ENCODE measurements at regions not wholly inside any gene's neighbourhood (a gene's known extent, or its start where the extent isn't known, plus 50 kb on each side); places are given as distances from the start of the nearest gene placed in this dataset.

GRCh38 chr21:26758083-26758880, 86.9 kb downstream of the ADAMTS1 start:
- DNase-seq (ENCODE audit: low spot score), result no peak
- TF ChIP-seq, protein P1, sequence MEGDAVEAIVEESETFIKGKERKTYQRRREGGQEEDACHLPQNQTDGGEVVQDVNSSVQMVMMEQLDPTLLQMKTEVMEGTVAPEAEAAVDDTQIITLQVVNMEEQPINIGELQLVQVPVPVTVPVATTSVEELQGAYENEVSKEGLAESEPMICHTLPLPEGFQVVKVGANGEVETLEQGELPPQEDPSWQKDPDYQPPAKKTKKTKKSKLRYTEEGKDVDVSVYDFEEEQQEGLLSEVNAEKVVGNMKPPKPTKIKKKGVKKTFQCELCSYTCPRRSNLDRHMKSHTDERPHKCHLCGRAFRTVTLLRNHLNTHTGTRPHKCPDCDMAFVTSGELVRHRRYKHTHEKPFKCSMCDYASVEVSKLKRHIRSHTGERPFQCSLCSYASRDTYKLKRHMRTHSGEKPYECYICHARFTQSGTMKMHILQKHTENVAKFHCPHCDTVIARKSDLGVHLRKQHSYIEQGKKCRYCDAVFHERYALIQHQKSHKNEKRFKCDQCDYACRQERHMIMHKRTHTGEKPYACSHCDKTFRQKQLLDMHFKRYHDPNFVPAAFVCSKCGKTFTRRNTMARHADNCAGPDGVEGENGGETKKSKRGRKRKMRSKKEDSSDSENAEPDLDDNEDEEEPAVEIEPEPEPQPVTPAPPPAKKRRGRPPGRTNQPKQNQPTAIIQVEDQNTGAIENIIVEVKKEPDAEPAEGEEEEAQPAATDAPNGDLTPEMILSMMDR (IDR thresholded peaks at IDR 0.05), result no peak
- no peak overlapping the region for H3K4me3 ChIP-seq

DNA sequence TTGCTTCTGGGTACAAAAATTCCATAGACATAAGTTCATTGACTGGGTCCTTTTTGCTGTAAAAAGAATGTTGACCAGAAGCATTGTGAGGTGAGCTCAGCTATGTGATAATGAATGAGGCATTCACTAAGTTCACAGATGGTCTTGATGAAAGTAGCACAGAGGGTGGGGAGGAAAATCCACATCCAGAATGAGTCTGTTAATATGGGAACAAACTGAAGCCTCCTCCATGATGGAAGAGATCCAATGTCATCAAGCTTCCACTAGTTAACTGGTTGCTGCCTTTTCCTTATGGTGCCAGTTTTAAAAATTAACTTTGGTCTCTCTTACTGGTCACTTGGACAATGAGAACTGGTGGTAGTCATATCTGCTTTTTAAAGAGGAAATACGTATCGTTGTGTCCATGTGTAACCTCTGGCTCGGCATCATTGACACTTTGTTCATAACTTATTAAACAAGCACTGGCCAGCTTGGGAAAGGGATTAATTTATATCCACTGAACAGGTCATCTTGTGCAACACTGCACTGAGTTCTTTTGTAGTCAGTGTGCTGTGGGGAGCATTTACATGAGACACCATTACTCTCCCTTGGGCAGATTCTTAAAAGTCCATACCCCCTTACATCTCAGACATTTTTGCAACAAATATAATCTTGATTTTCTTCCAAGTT, 88.6 kb downstream of the ADAMTS1 start:
- TF ChIP-seq, protein P1 (IDR thresholded peaks at IDR 0.05), result no peak
- DNase-seq (ENCODE audit: low spot score), result no peak
- no peak overlapping the region for H3K27ac ChIP-seq
- no peak overlapping the region for H3K4me3 ChIP-seq

More at GRCh38 chr21:26758083-26758880, 86.9 kb downstream of the ADAMTS1 start:
- H3K27ac ChIP-seq, result no peak overlapping the region

DNA sequence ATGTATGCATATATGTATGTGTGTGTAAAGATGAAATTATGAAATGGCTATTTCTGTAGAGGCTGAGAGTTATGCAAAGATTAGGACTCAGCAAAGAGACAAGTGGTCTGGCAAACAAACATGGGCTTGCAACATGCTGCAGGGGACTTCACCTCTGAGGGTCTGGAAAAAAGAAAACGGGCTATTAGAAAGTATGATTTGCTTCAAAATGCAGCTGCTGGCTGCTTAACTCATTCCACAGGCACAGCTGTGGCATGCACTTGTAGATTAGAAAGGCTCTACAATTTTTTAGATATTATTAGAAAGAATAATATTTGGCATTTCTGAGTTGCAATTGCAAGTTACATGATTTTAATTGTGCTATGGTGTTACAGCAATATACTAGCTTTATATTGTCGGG, 90.4 kb downstream of the ADAMTS1 start:
- Histone ChIP-seq H3K27ac (no peak overlapping the region), H3K4me3 (no peak overlapping the region)
- TF ChIP-seq, protein P1 (IDR thresholded peaks at IDR 0.05), result no peak
- DNase-seq (ENCODE audit: low spot score), result no peak

- TF ChIP-seq, protein P1 (IDR thresholded peaks at IDR 0.05), result no peak
- no peak overlapping the region for H3K4me3 ChIP-seq
- DNase-seq (ENCODE audit: low spot score), result no peak
- H3K27ac ChIP-seq, result no peak overlapping the region
Measured at GRCh38 chr21:26753822-26754221, 91.4 kb downstream of the ADAMTS1 start.

- Histone ChIP-seq H3K27ac (no peak overlapping the region), H3K4me3 (no peak overlapping the region)
- TF ChIP-seq, protein P1 (IDR thresholded peaks at IDR 0.05), result no peak
- DNase-seq (ENCODE audit: low spot score), result no peak
Measured at GRCh38 chr21:26752849-26753248, 92.4 kb downstream of the ADAMTS1 start.

DNA sequence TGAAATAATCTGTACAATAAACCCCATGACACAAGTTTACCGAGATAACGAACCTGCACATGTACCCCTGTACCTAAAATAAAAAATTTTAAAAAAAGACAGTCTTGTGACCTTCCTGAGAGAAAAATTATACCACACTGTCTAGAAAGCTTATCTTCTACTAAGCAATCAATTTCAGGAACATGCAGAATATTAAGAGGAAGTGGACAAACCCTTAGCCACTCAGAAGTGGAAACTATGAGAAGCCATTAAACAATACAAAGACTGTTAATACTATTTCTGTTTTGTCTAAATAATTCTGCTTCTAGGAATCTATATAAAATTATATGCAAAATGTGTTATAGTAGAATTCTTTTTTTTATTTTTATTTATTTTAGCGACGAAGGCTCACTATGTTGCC, 93.9 kb downstream of the ADAMTS1 start:
- TF ChIP-seq, protein P1 (IDR thresholded peaks at IDR 0.05), result no peak
- no peak for DNase-seq (ENCODE audit: low spot score)
- Histone ChIP-seq H3K27ac (no peak overlapping the region), H3K4me3 (no peak overlapping the region)

- Histone ChIP-seq H3K27ac (no peak overlapping the region), H3K4me3 (no peak overlapping the region)
- DNase-seq (ENCODE audit: low spot score), result no peak
- TF ChIP-seq, protein P1 (IDR thresholded peaks at IDR 0.05), result no peak
Measured at GRCh38 chr21:26748066-26748465, 97.1 kb downstream of the ADAMTS1 start.
